H54 (cell line): ENCODE measurements at regions not wholly inside any gene's neighbourhood (a gene's known extent, or its start where the extent isn't known, plus 50 kb on each side); places are given as distances from the start of the nearest gene placed in this dataset.
"Not testable (repeated sequence)": the region's sequence is repeated elsewhere in the genome, so short reads cannot be mapped to it uniquely, and the experiment has no call there.

Experiments
- DNase-seq: peaks from one replicate; pipeline ENCODE4 v3.0.0; 2011; ENCODE audit warnings: low spot score, mixed read lengths; ENCODE audit not compliant: insufficient read length
- FAIRE-seq: peaks from 3 replicates; lab custom pipeline; 2011; peaks lifted over from hg19 to GRCh38; lab: Jason Lieb, UNC
- POLR2A ChIP-seq: IDR thresholded peaks from 2 replicates; pipeline ENCODE4 v1.6.1; 2011; ENCODE audit warnings: low read depth, mild to moderate bottlenecking, low read length

- no peak for TF ChIP-seq POLR2A
- DNase-seq (no peak), FAIRE-seq (no peak)
Observed at GRCh38 chr2:84223191-84223590, 235.9 kb downstream of the SUCLG1 start.

DNA sequence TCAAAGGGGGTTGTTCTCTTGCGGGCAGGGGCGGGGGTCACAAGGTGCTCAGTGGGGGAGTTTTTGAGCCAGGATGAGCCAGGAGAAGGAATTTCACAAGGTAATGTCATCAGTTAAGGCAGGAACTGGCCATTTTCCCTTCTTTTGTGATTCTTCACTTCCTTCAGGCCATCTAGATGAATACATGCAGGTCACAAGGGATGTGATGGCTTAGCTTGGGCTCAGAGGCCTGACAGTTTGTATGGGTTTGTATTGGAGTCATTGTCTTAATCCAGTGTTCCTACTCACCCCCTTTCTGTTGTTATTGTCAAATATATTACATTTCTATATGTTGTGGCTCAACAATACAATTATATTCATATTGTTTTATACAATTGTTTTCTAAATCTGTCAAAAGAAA is 238.0 kb downstream of the SUCLG1 start:
- not testable (repeated sequence) for FAIRE-seq, DNase-seq

GRCh38 chr2:84217456-84217855 is 241.6 kb downstream of the SUCLG1 start:
- no peak for TF ChIP-seq POLR2A
- DNase-seq (no peak), FAIRE-seq (no peak)

- DNase-seq = no peak
- no peak for FAIRE-seq
- no peak for TF ChIP-seq POLR2A
Observed at GRCh38 chr2:84214455-84214854, 244.6 kb downstream of the SUCLG1 start.

- FAIRE-seq (no peak), DNase-seq (no peak)
- TF ChIP-seq POLR2A = no peak
Observed at GRCh38 chr2:84212611-84213314, 246.3 kb downstream of the SUCLG1 start.

DNA sequence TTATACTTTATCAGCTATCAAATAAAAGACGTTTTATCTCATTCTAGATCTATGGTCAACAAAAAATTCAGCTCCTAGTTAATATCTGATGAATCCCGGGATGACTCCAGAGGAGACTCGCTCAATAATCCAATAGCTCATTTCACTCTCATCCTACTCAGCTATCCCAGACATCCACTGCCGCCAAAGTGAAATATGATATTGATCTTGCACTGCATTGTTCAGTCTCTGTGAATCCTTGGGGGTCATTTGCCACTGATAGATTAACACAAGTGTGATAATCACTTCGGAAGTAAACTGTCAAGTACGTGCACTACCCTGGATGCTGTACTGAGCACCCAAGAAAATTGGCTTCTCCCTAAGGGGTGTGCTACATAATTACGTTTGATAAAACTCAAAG is 249.1 kb downstream of the SUCLG1 start:
- FAIRE-seq (no peak), DNase-seq (no peak)
- TF ChIP-seq POLR2A = no peak

DNA sequence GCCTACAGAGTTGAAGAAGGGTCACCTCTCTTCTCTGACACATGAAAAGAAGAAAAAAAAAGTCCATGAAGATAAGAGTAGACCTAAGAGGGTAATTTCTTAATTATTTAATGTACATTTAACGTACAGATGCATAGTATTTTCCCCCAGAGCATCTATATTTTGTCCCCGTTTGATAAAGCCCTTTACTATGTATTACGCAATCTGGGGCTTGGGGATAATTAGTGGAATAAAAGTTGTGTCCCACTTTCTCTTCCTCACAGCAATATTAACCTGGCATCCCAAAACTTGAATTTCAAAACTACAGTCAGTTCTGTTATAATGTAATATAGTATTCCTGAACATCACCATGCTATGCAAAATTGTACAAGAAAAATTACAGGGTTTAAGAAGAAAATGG is 254.1 kb downstream of the SUCLG1 start:
- DNase-seq (no peak), FAIRE-seq (no peak)
- no peak for TF ChIP-seq POLR2A

GRCh38 chr2:84202166-84202565 is 256.9 kb downstream of the SUCLG1 start:
- FAIRE-seq (no peak), DNase-seq (no peak)
- TF ChIP-seq POLR2A = no peak

GRCh38 chr2:84201158-84201557 is 257.9 kb downstream of the SUCLG1 start:
- no peak for TF ChIP-seq POLR2A
- FAIRE-seq = no peak
- no peak for DNase-seq

GRCh38 chr2:84197901-84198300 is 261.2 kb downstream of the SUCLG1 start:
- DNase-seq = no peak
- no peak for FAIRE-seq

DNA sequence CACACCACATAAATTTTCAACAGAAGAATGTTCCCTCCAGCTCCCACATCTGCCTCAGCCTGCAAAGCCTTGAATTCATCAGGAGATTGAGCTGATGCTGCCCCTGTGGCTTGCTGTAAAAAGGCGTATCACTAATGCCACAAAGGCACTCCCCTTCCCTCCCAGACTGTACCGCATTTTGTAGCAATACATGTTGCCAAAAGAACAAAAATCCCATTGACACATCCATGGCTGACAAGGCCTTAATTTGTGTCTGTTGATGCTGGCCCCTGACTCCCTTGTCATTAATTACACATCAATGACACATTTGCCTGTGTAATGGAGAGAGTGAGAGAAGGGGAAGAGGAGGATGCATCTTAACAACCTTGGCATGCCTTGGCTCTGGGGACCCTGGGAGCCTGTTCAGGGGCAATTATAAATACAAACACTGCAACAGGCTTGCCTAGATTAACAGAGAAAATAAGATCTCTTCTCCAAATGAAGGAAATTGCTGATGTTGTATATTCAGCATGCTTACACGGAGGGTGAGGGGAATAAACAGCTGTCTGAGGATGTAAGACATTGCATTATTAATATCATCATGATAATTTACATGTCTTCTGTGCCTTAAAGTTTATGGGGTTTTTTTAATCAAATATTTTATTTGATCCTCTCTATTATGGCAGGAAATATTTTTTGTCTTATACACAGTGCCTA is 264.0 kb downstream of the SUCLG1 start:
- FAIRE-seq = no peak
- no peak for DNase-seq
- no peak for TF ChIP-seq POLR2A

More at GRCh38 chr2:84197901-84198300, 261.2 kb downstream of the SUCLG1 start:
- TF ChIP-seq POLR2A = no peak

- no peak for FAIRE-seq
- no peak for DNase-seq
- no peak for TF ChIP-seq POLR2A
Observed at GRCh38 chr2:84194181-84194580, 264.9 kb downstream of the SUCLG1 start.

DNA sequence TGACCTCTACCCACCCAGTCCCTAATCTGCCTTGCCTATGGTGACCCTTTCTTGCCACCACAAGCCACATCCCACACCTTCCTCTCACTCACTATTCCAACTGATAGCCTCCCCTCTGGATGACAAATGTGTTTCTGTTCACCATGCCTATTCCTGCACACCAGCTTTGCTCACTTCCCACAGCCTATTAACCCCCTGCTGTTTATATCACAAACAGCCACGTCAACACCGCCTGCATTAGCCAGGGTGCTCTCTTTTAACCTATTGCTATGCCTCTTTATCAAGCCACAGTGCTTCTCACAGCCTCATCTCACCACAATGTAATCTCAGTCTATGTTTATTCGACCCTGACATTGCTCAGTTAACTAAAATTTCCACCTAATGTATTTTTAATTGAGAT is 271.8 kb downstream of the SUCLG1 start:
- no peak for TF ChIP-seq POLR2A
- no peak for DNase-seq
- no peak for FAIRE-seq

GRCh38 chr2:84181927-84182326 is 277.2 kb downstream of the SUCLG1 start:
- no peak for TF ChIP-seq POLR2A
- no peak for FAIRE-seq
- DNase-seq = no peak

DNA sequence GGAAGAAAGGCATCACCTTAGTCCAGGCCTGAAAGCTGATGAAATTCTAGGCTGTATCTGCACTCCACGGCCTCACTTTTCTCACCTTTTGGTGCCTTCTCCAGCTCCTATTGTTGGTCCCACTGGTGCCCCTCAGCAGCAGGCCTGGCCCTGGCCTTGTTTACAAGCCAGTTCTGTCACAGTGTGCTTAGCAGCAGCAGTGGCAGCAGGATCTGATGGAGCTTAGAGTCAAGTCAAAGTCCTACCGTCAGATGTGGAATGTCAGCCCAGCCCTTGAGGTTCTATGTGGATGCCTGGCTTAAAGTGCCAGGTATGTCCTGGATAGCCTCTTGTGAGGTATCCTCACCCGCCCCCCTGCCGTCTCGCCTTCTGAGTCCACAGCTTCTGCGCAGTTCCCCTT is 281.3 kb downstream of the SUCLG1 start:
- FAIRE-seq (no peak), DNase-seq (no peak)
- no peak for TF ChIP-seq POLR2A

GRCh38 chr2:84175970-84176369 is 283.1 kb downstream of the SUCLG1 start:
- FAIRE-seq (no peak), DNase-seq (no peak)
- no peak for TF ChIP-seq POLR2A
